Progenitor cell of endocrine pancreas (in vitro differentiated cells): ENCODE measurements at regions not wholly inside any gene's neighbourhood (a gene's known extent, or its start where the extent isn't known, plus 50 kb on each side); places are given as distances from the start of the nearest gene placed in this dataset.

Experiments
- DNase-seq: peaks from one replicate; pipeline ENCODE4 v3.0.0; 2021; ENCODE audit warnings: low spot score; ENCODE audit not compliant: unreplicated experiment
- H3K27ac Mint-ChIP-seq: 2 replicates; pipeline ENCODE4 v1.8.0; 2021; ENCODE audit warnings: mild to moderate bottlenecking, moderate library complexity, mixed read lengths
- H3K27me3 Mint-ChIP-seq: 2 replicates; pipeline ENCODE4 v1.8.0; 2021; ENCODE audit warnings: mixed read lengths
- H3K36me3 Mint-ChIP-seq: 2 replicates; pipeline ENCODE4 v1.8.0; 2022; ENCODE audit warnings: mixed read lengths; ENCODE audit not compliant: insufficient read depth
- H3K4me1 Mint-ChIP-seq: 2 replicates; pipeline ENCODE4 v1.8.0; 2021; ENCODE audit warnings: low read depth, mixed read lengths
- H3K4me3 Mint-ChIP-seq: 2 replicates; pipeline ENCODE4 v1.8.0; 2021; ENCODE audit warnings: low read depth, mild to moderate bottlenecking, moderate library complexity, mixed read lengths
- H3K9me3 Mint-ChIP-seq: 2 replicates; pipeline ENCODE4 v1.8.0; 2021; ENCODE audit warnings: low read depth, mixed read lengths
- CTCF ChIP-seq: fragments of 200-600 bp; sonication (generic); IDR thresholded peaks from one replicate; pipeline ENCODE4 v1.5.0; 2021; ENCODE audit warnings: antibody characterized with exemption, mild to moderate bottlenecking; ENCODE audit not compliant: unreplicated experiment

DNA sequence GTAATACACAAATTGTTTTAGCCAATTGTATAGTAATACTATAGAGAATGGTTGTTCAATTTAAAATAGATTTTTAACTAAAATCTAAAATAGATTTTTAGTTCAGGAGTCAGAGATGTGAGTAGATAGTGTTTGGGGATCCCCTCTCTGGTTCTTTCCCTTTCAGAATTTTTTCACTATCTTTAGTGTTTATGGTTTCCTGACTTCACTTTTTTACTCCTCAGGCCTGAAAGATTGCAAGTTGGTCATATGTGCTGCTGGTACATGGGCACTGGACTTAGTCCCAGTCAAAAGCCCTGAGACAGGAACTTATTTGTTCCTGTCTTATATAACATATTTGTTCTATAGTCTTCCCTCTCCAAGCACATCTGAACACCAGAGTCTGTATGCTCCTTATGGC lies 96.8 kb upstream of the ATP1B1 start:
- Mint-ChIP-seq H3K27ac (no peak overlapping the region), H3K4me1 (peaks cover 6% of the 10 kb centered on the region), H3K4me3 (no peak overlapping the region), H3K9me3 (no peaks in the 10 kb centered on the region), H3K27me3 (peaks cover 2% of the 10 kb centered on the region), H3K36me3 (no peaks in the 10 kb centered on the region)
- DNase-seq: no peak
- TF ChIP-seq CTCF: no peak

DNA sequence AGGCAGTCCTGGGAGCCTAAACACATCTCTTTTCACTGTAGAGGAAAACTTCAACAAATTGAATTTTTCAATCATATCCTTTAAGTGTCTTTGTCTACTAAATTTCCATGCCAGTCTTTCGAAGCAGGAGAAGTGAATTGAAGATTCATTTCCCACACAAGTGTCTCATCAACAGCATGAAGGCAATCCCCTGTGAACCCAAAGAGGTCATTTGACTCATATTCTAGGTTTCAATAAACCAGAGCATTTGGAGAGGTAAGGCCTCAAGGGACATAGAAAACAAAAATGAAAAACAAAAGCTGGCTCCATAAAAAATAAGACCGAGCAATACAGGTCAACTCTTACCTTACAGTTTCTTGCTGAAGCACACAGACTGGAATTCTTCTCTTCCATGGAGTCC lies 94.1 kb upstream of the ATP1B1 start:
- no peaks in the 10 kb centered on the region for H3K36me3 Mint-ChIP-seq
- no peaks in the 10 kb centered on the region for H3K9me3 Mint-ChIP-seq
- peaks cover 10% of the 10 kb centered on the region for H3K27me3 Mint-ChIP-seq
- peaks cover 6% of the 10 kb centered on the region for H3K4me1 Mint-ChIP-seq
- H3K4me3 Mint-ChIP-seq: no peak overlapping the region
- no peak overlapping the region for H3K27ac Mint-ChIP-seq
- TF ChIP-seq CTCF: no peak
- DNase-seq: no peak

DNA sequence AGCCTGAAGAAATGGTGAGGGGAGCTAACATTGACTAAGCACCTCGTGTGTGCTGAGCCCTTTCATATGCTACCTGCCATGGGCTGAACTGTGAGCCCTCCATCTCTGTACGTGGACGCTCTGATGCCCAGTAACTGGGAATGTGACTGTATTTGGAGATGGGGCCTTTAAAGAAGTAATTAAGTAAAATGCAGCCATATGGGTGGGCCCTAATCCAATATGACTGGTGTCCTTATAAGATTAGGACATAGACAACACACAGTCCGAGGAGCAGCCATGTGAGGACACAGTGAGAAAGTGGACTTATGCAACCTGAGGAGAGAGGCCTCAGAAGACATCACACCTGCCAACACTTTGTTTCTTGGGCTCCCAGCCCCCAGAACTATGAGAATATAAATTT lies 92.7 kb upstream of the ATP1B1 start:
- Mint-ChIP-seq H3K36me3 (no peaks in the 10 kb centered on the region), H3K27me3 (peaks cover 13% of the 10 kb centered on the region)

GRCh38 chr1:169015464-169015863 lies 91.0 kb upstream of the ATP1B1 start:
- H3K4me1 Mint-ChIP-seq: peaks cover 6% of the 10 kb centered on the region
- DNase-seq: no peak
- no peak overlapping the region for H3K4me3 Mint-ChIP-seq
- TF ChIP-seq CTCF: no peak
- H3K36me3 Mint-ChIP-seq: no peaks in the 10 kb centered on the region
- peaks cover 13% of the 10 kb centered on the region for H3K27me3 Mint-ChIP-seq
- no peaks in the 10 kb centered on the region for H3K9me3 Mint-ChIP-seq
- no peak overlapping the region for H3K27ac Mint-ChIP-seq

More for the DNA sequence above, 92.7 kb upstream of the ATP1B1 start:
- no peak for DNase-seq
- H3K27ac Mint-ChIP-seq: no peak overlapping the region
- no peak overlapping the region for H3K4me3 Mint-ChIP-seq
- TF ChIP-seq CTCF: no peak
- no peaks in the 10 kb centered on the region for H3K9me3 Mint-ChIP-seq
- H3K4me1 Mint-ChIP-seq: peaks cover 6% of the 10 kb centered on the region

DNA sequence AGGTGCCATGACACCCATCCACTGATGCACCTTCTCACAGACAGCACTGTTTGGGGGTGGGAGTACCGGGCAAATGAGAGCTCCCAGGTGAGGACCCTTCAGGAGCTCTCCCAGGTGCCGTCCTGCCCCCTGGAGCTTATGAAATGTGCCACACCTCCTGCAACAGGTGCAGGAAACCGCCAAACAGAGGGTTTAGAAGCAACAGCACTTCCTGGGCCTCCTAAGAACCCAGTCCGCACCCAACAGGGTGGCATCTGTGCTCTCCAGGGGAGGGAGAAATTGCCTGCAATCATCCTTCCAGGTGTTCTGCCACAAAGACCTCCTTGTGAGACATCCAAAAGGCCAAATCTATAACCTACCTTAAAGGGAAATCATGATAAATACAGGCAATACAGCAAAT lies 87.7 kb upstream of the ATP1B1 start:
- peaks cover 13% of the 10 kb centered on the region for H3K27me3 Mint-ChIP-seq
- H3K4me1 Mint-ChIP-seq: no peaks in the 10 kb centered on the region
- no peak for DNase-seq
- H3K36me3 Mint-ChIP-seq: no peaks in the 10 kb centered on the region
- no peak overlapping the region for H3K4me3 Mint-ChIP-seq
- peaks cover 3% of the 10 kb centered on the region for H3K9me3 Mint-ChIP-seq
- TF ChIP-seq CTCF: no peak
- no peak overlapping the region for H3K27ac Mint-ChIP-seq
